ENCODE measurements at regions not wholly inside any gene's neighbourhood (a gene's known extent, or its start where the extent isn't known, plus 50 kb on each side); places are given as distances from the start of the nearest gene placed in this dataset.

GRCh38 chr5:153439130-153439529, 51.3 kb upstream of the GRIA1 start:
- TF ChIP-seq CTCF (IDR thresholded peaks at IDR 0.05; ENCODE audit: insufficient read depth, low read depth, low read length), result no peak
- TF ChIP-seq EZH2 (IDR thresholded peaks at IDR 0.05; ENCODE audit: insufficient read depth, low read length), result no peak

Measured in astrocyte (in vitro differentiated cells and primary cell).